GDM1 (cell line): ENCODE measurements at regions not wholly inside any gene's neighbourhood (a gene's known extent, or its start where the extent isn't known, plus 50 kb on each side); places are given as distances from the start of the nearest gene placed in this dataset.
A peak's percentile ranks its signal among the peaks of the same experiment; 100 is the strongest.

ENCODE experiments used
- DNase-seq: peaks from one replicate; lab custom pipeline; 2025; lab: John Stamatoyannopoulos, UW

GRCh38 chr1:219401724-219402625 lies 210.9 kb downstream of the ZC3H11B start:
- DNase-seq, result no peak

- no peak for DNase-seq
Observed at GRCh38 chr1:219399446-219399845, 213.5 kb downstream of the ZC3H11B start.

- DNase-seq, result no peak
Observed at GRCh38 chr1:219398815-219399396, 214.0 kb downstream of the ZC3H11B start.

GRCh38 chr1:219397511-219397910 lies 215.4 kb downstream of the ZC3H11B start:
- no peak for DNase-seq

- no peak for DNase-seq
Observed at GRCh38 chr1:219391297-219391696, 217.6 kb downstream of the LYPLAL1 start.

- no peak for DNase-seq
Observed at GRCh38 chr1:219387211-219387610, 213.5 kb downstream of the LYPLAL1 start.

GRCh38 chr1:219385787-219386427 lies 212.2 kb downstream of the LYPLAL1 start:
- peak; percentile 19 for DNase-seq

GRCh38 chr1:219383281-219383680 lies 209.6 kb downstream of the LYPLAL1 start:
- DNase-seq, result no peak

GRCh38 chr1:219381396-219381795 lies 207.7 kb downstream of the LYPLAL1 start:
- no peak for DNase-seq

- DNase-seq, result no peak
Observed at GRCh38 chr1:219380463-219380862, 206.8 kb downstream of the LYPLAL1 start.

GRCh38 chr1:219379691-219380090 lies 206.0 kb downstream of the LYPLAL1 start:
- no peak for DNase-seq

- no peak for DNase-seq
Observed at GRCh38 chr1:219374636-219375035, 201.0 kb downstream of the LYPLAL1 start.

- DNase-seq, result no peak
Observed at GRCh38 chr1:219374046-219374566, 200.4 kb downstream of the LYPLAL1 start.

- DNase-seq, result no peak
Observed at GRCh38 chr1:219373616-219373935, 199.9 kb downstream of the LYPLAL1 start.

- no peak for DNase-seq
Observed at GRCh38 chr1:219372916-219373615, 199.4 kb downstream of the LYPLAL1 start.

GRCh38 chr1:219371471-219371870 lies 197.8 kb downstream of the LYPLAL1 start:
- no peak for DNase-seq

GRCh38 chr1:219367496-219367895 lies 193.8 kb downstream of the LYPLAL1 start:
- DNase-seq, result no peak

GRCh38 chr1:219365451-219365850 lies 191.8 kb downstream of the LYPLAL1 start:
- no peak for DNase-seq

- DNase-seq, result no peak
Observed at GRCh38 chr1:219362702-219363101, 189.0 kb downstream of the LYPLAL1 start.

- no peak for DNase-seq
Observed at GRCh38 chr1:219359126-219359525, 185.4 kb downstream of the LYPLAL1 start.

- no peak for DNase-seq
Observed at GRCh38 chr1:219358080-219358479, 184.4 kb downstream of the LYPLAL1 start.

GRCh38 chr1:219354962-219355361 lies 181.3 kb downstream of the LYPLAL1 start:
- no peak for DNase-seq
